ENCODE measurements at regions not wholly inside any gene's neighbourhood (a gene's known extent, or its start where the extent isn't known, plus 50 kb on each side); places are given as distances from the start of the nearest gene placed in this dataset.

DNA sequence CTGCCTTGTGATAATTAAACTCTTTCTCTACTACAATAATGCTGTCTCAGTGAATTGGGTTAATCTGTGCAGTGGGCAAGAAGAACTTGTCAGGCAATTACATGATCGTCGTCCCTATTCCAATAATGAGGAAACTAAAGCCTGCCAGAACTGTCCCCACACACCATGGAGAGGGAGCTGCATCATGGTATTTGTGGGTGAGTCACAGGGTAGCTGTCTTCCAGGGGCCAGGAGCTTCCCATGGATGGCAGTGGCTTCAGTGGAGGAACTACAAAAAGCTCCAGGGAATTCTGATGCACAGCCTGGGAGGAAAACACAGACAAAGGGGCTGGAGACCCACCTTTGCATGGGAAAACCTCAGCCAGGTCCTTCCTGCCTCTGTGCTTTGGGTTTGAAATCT, 83.3 kb upstream of the C16orf82 start:
- TF ChIP-seq POLR2A (IDR thresholded peaks at IDR 0.05; ENCODE audit: borderline replicate concordance, extremely low read depth, insufficient read depth, insufficient read length) (no peak), CEBPB (IDR thresholded peaks at IDR 0.05; ENCODE audit: low read depth) (no peak), EZH2 (IDR thresholded peaks at IDR 0.05) (no peak), RAD21 (IDR thresholded peaks at IDR 0.05; ENCODE audit: low read depth) (no peak), ZNF274 (IDR thresholded peaks at IDR 0.05; ENCODE audit: low read depth, low read length) (no peak), ZFX (IDR thresholded peaks at IDR 0.05) (no peak), SP1 (IDR thresholded peaks at IDR 0.05; ENCODE audit: low read depth) (no peak), TCF7L2 (IDR thresholded peaks at IDR 0.05; ENCODE audit: borderline replicate concordance, extremely low read depth, insufficient read depth, insufficient read length) (no peak)
- TF ChIP-seq, protein P1, sequence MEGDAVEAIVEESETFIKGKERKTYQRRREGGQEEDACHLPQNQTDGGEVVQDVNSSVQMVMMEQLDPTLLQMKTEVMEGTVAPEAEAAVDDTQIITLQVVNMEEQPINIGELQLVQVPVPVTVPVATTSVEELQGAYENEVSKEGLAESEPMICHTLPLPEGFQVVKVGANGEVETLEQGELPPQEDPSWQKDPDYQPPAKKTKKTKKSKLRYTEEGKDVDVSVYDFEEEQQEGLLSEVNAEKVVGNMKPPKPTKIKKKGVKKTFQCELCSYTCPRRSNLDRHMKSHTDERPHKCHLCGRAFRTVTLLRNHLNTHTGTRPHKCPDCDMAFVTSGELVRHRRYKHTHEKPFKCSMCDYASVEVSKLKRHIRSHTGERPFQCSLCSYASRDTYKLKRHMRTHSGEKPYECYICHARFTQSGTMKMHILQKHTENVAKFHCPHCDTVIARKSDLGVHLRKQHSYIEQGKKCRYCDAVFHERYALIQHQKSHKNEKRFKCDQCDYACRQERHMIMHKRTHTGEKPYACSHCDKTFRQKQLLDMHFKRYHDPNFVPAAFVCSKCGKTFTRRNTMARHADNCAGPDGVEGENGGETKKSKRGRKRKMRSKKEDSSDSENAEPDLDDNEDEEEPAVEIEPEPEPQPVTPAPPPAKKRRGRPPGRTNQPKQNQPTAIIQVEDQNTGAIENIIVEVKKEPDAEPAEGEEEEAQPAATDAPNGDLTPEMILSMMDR (IDR thresholded peaks at IDR 0.05 in 2 of 3, conservative IDR thresholded peaks at IDR 0.05 in 1 of 3; ENCODE audit: borderline replicate concordance in 1 of 3, insufficient read depth in 1 of 3, low read depth in 2 of 3, low read length in 2 of 3), result no peak
- TF ChIP-seq, protein P2, sequence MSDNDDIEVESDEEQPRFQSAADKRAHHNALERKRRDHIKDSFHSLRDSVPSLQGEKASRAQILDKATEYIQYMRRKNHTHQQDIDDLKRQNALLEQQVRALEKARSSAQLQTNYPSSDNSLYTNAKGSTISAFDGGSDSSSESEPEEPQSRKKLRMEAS (IDR thresholded peaks at IDR 0.05), result no peak
- TF ChIP-seq, protein P3, sequence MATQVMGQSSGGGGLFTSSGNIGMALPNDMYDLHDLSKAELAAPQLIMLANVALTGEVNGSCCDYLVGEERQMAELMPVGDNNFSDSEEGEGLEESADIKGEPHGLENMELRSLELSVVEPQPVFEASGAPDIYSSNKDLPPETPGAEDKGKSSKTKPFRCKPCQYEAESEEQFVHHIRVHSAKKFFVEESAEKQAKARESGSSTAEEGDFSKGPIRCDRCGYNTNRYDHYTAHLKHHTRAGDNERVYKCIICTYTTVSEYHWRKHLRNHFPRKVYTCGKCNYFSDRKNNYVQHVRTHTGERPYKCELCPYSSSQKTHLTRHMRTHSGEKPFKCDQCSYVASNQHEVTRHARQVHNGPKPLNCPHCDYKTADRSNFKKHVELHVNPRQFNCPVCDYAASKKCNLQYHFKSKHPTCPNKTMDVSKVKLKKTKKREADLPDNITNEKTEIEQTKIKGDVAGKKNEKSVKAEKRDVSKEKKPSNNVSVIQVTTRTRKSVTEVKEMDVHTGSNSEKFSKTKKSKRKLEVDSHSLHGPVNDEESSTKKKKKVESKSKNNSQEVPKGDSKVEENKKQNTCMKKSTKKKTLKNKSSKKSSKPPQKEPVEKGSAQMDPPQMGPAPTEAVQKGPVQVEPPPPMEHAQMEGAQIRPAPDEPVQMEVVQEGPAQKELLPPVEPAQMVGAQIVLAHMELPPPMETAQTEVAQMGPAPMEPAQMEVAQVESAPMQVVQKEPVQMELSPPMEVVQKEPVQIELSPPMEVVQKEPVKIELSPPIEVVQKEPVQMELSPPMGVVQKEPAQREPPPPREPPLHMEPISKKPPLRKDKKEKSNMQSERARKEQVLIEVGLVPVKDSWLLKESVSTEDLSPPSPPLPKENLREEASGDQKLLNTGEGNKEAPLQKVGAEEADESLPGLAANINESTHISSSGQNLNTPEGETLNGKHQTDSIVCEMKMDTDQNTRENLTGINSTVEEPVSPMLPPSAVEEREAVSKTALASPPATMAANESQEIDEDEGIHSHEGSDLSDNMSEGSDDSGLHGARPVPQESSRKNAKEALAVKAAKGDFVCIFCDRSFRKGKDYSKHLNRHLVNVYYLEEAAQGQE (IDR thresholded peaks at IDR 0.05; ENCODE audit: low read depth), result no peak
